Mucosa of rectum (tissue), 2 donors: ENCODE measurements at regions not wholly inside any gene's neighbourhood (a gene's known extent, or its start where the extent isn't known, plus 50 kb on each side); places are given as distances from the start of the nearest gene placed in this dataset.

Experiments used
- H3K27ac ChIP-seq, 2 donors: one replicate each; pipeline ENCODE4 v1.7.0; 2013; ENCODE audit warnings: inconsistent platforms in 2 of 2, low read depth in 2 of 2, low read length in 2 of 2
- H3K27me3 ChIP-seq, 2 donors: one replicate each; pipeline ENCODE4 v1.7.0; 2013; ENCODE audit warnings: low read length in 2 of 2; ENCODE audit not compliant: control insufficient read depth in 2 of 2, insufficient read depth in 2 of 2
- H3K36me3 ChIP-seq, 2 donors: one replicate each; pipeline ENCODE4 v1.7.0; 2013; ENCODE audit warnings: low read length in 2 of 2; ENCODE audit not compliant: control insufficient read depth in 2 of 2, insufficient read depth in 2 of 2
- H3K4me1 ChIP-seq, 2 donors: one replicate each; pipeline ENCODE4 v1.7.0; 2013; ENCODE audit warnings: low read length in 2 of 2, mild to moderate bottlenecking in 1 of 2; ENCODE audit not compliant: control insufficient read depth in 2 of 2, insufficient read depth in 2 of 2
- H3K4me3 ChIP-seq, 2 donors: one replicate each; pipeline ENCODE4 v1.7.0; 2013; ENCODE audit warnings: low read length in 2 of 2
- H3K9ac ChIP-seq, 2 donors: one replicate each; pipeline ENCODE4 v1.7.0; 2013; ENCODE audit warnings: low read length in 2 of 2, low read depth in 1 of 2, mild to moderate bottlenecking in 1 of 2
- H3K9me3 ChIP-seq, 2 donors: one replicate each; pipeline ENCODE4 v1.7.0; 2013; ENCODE audit warnings: low read length in 2 of 2; ENCODE audit not compliant: control insufficient read depth in 2 of 2
- donor health status: healthy.
- donor health status: Normal muscosa, but diverticular disease.

- H3K4me3 ChIP-seq, result no peak overlapping the region
- no peaks in the 10 kb centered on the region for H3K36me3 ChIP-seq
- no peak overlapping the region for H3K27ac ChIP-seq
- no peaks in the 10 kb centered on the region for H3K4me1 ChIP-seq
- no peak overlapping the region for H3K9ac ChIP-seq
- H3K9me3 ChIP-seq, result no peaks in the 10 kb centered on the region
- H3K27me3 ChIP-seq, result no peaks in the 10 kb centered on the region
Observed at GRCh38 chr14:22408547-22408946, 180.5 kb downstream of the DAD1 start.

- H3K27ac ChIP-seq, result no peak overlapping the region
- no peak overlapping the region for H3K4me3 ChIP-seq
- no peaks in the 10 kb centered on the region for H3K27me3 ChIP-seq
- H3K36me3 ChIP-seq, result no peaks in the 10 kb centered on the region
- H3K4me1 ChIP-seq, result no peaks in the 10 kb centered on the region
- H3K9ac ChIP-seq, result no peak overlapping the region
- no peaks in the 10 kb centered on the region for H3K9me3 ChIP-seq
Observed at GRCh38 chr14:22407033-22407432, 182.0 kb downstream of the DAD1 start.

DNA sequence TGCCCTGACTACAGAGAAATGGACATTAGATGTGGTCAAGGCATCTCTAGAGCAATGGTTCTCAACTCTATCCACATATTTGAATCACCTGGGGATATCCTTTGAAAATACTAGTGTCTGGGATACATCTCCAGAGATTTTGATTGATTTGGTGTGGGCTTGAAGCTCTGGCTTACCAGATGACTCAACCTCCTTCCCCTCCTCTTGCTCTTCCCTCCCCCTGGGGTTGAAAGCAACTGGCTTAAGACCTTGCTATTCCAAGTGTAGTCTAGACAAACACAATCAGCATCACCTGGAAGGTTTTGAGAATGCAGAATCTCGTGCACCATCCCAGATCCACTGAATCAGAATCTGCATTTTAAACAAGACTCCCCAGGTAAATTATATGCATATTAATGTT lies 183.8 kb downstream of the DAD1 start:
- no peaks in the 10 kb centered on the region for H3K9me3 ChIP-seq
- no peak overlapping the region for H3K4me3 ChIP-seq

GRCh38 chr14:22403296-22403695 lies 185.7 kb downstream of the DAD1 start:
- Histone ChIP-seq H3K36me3 (no peaks in the 10 kb centered on the region), H3K9ac (no peak overlapping the region)

More for the DNA sequence above, 183.8 kb downstream of the DAD1 start:
- no peaks in the 10 kb centered on the region for H3K36me3 ChIP-seq
- no peak overlapping the region for H3K9ac ChIP-seq
- no peaks in the 10 kb centered on the region for H3K27me3 ChIP-seq
- no peak overlapping the region for H3K27ac ChIP-seq
- H3K4me1 ChIP-seq, result no peaks in the 10 kb centered on the region

DNA sequence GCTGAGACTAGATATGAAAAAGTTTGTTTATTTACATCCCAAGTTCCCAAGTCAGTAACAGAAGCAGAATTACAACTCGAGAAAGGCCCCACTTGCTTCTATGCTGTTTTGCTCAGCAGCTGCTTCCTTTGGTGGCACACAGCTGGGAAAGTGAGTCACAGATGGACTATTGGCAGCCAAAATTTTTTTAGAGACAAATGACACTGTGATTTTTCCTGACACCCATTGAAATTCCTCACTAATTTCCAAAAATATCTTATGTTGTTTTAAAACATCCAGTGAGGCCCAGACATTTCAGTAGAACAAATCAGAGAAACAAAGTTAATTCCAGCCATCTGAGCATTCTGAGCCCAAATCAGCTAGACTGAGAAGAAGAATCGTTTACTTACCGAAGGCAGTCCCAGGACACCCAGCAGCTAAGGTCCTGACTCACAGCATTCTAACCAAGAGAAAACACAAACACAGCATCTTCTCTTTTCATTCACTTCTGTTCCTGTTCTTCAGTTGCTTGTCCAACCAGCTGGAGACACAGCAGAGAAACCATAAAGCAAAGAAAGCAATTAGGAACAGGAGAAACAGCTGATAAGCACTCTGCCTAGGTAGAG lies 188.3 kb downstream of the DAD1 start:
- Histone ChIP-seq H3K36me3 (no peaks in the 10 kb centered on the region), H3K9me3 (no peaks in the 10 kb centered on the region), H3K4me3 (no peak overlapping the region), H3K27ac (no peak overlapping the region), H3K4me1 (no peaks in the 10 kb centered on the region), H3K9ac (no peak overlapping the region), H3K27me3 (no peaks in the 10 kb centered on the region)

More at GRCh38 chr14:22403296-22403695, 185.7 kb downstream of the DAD1 start:
- Histone ChIP-seq H3K9me3 (no peaks in the 10 kb centered on the region), H3K27me3 (no peaks in the 10 kb centered on the region), H3K4me3 (no peak overlapping the region), H3K27ac (no peak overlapping the region), H3K4me1 (no peaks in the 10 kb centered on the region)

- Histone ChIP-seq H3K27me3 (no peaks in the 10 kb centered on the region), H3K4me3 (no peak overlapping the region), H3K36me3 (no peaks in the 10 kb centered on the region), H3K9me3 (no peaks in the 10 kb centered on the region), H3K9ac (no peak overlapping the region), H3K4me1 (no peaks in the 10 kb centered on the region), H3K27ac (no peak overlapping the region)
Observed at GRCh38 chr14:22399776-22400175, 189.2 kb downstream of the DAD1 start.

GRCh38 chr14:22397221-22397737 lies 191.7 kb downstream of the DAD1 start:
- Histone ChIP-seq H3K27ac (no peak overlapping the region), H3K36me3 (no peaks in the 10 kb centered on the region), H3K9ac (no peak overlapping the region), H3K27me3 (no peaks in the 10 kb centered on the region), H3K4me3 (no peak overlapping the region), H3K9me3 (no peaks in the 10 kb centered on the region), H3K4me1 (no peaks in the 10 kb centered on the region)

- H3K9ac ChIP-seq, result no peak overlapping the region
- no peaks in the 10 kb centered on the region for H3K27me3 ChIP-seq
- H3K4me1 ChIP-seq, result peaks cover 6 to 9% of the 10 kb centered on the region in 2 donors
- no peaks in the 10 kb centered on the region for H3K36me3 ChIP-seq
- H3K4me3 ChIP-seq, result no peak overlapping the region
- no peak overlapping the region for H3K27ac ChIP-seq
- no peaks in the 10 kb centered on the region for H3K9me3 ChIP-seq
Observed at GRCh38 chr14:22395803-22396202, 193.2 kb downstream of the DAD1 start.

GRCh38 chr14:22394616-22395015 lies 194.4 kb downstream of the DAD1 start:
- H3K27me3 ChIP-seq, result no peaks in the 10 kb centered on the region
- H3K9me3 ChIP-seq, result no peaks in the 10 kb centered on the region
- H3K36me3 ChIP-seq, result no peaks in the 10 kb centered on the region
- H3K4me3 ChIP-seq, result no peak overlapping the region
- H3K4me1 ChIP-seq, result peaks cover 6 to 11% of the 10 kb centered on the region in 2 donors
- H3K27ac ChIP-seq, result no peak overlapping the region
- no peak overlapping the region for H3K9ac ChIP-seq

GRCh38 chr14:22393796-22394195 lies 195.2 kb downstream of the DAD1 start:
- no peaks in the 10 kb centered on the region for H3K27me3 ChIP-seq
- no peaks in the 10 kb centered on the region for H3K9me3 ChIP-seq
- H3K4me3 ChIP-seq, result no peak overlapping the region
- H3K27ac ChIP-seq, result no peak overlapping the region
- peaks cover 6 to 12% of the 10 kb centered on the region in 2 donors for H3K4me1 ChIP-seq
- no peaks in the 10 kb centered on the region for H3K36me3 ChIP-seq
- no peak overlapping the region for H3K9ac ChIP-seq
